HG03460 (cell line): ENCODE measurements at regions not wholly inside any gene's neighbourhood (a gene's known extent, or its start where the extent isn't known, plus 50 kb on each side); places are given as distances from the start of the nearest gene placed in this dataset.

Experiments used
- ATAC-seq: cut with Tn5 transposase; IDR thresholded peaks from one replicate; pipeline ENCODE4 v1.9.1; 2021; ENCODE audit not compliant: unreplicated experiment

- ATAC-seq, result no peak
These were observed 510.4 kb upstream of the ARGLU1 start for GRCh38 chr13:107078229-107078765.

GRCh38 chr13:107076801-107077200, 508.9 kb upstream of the ARGLU1 start:
- ATAC-seq, result no peak

- no peak for ATAC-seq
These were observed 507.6 kb upstream of the ARGLU1 start for GRCh38 chr13:107075576-107075975.

GRCh38 chr13:107070792-107071191, 502.9 kb upstream of the ARGLU1 start:
- no peak for ATAC-seq

- ATAC-seq, result no peak
These were observed 501.3 kb upstream of the ARGLU1 start for GRCh38 chr13:107069108-107069776.

GRCh38 chr13:107067381-107067780, 499.4 kb upstream of the ARGLU1 start:
- no peak for ATAC-seq

- ATAC-seq, result no peak
These were observed 498.4 kb upstream of the ARGLU1 start for GRCh38 chr13:107066355-107066754.

GRCh38 chr13:107065036-107065435, 497.1 kb upstream of the ARGLU1 start:
- no peak for ATAC-seq

GRCh38 chr13:107057028-107057631, 489.2 kb upstream of the ARGLU1 start:
- ATAC-seq, result no peak

- ATAC-seq, result no peak
These were observed 475.4 kb upstream of the ARGLU1 start for GRCh38 chr13:107043021-107043956.

- no peak for ATAC-seq
These were observed 467.8 kb upstream of the ARGLU1 start for GRCh38 chr13:107035778-107036177.

GRCh38 chr13:107035186-107035585, 467.2 kb upstream of the ARGLU1 start:
- no peak for ATAC-seq

- no peak for ATAC-seq
These were observed 466.4 kb upstream of the ARGLU1 start for GRCh38 chr13:107034236-107034872.

- ATAC-seq, result no peak
These were observed 463.8 kb upstream of the ARGLU1 start for GRCh38 chr13:107031716-107032115.

GRCh38 chr13:107028751-107029150, 460.8 kb upstream of the ARGLU1 start:
- no peak for ATAC-seq

GRCh38 chr13:107025991-107026390, 458.1 kb upstream of the ARGLU1 start:
- ATAC-seq, result no peak

GRCh38 chr13:107023335-107023734, 455.4 kb upstream of the ARGLU1 start:
- ATAC-seq, result no peak

- no peak for ATAC-seq
These were observed 452.5 kb upstream of the ARGLU1 start for GRCh38 chr13:107020393-107020792.

- no peak for ATAC-seq
These were observed 450.3 kb upstream of the ARGLU1 start for GRCh38 chr13:107018285-107018684.

GRCh38 chr13:107006661-107007060, 438.7 kb upstream of the ARGLU1 start:
- no peak for ATAC-seq

- no peak for ATAC-seq
These were observed 437.6 kb upstream of the ARGLU1 start for GRCh38 chr13:107005577-107005976.
